Neural crest cell (in vitro differentiated cells): ENCODE measurements at regions not wholly inside any gene's neighbourhood (a gene's known extent, or its start where the extent isn't known, plus 50 kb on each side); places are given as distances from the start of the nearest gene placed in this dataset.
A peak's percentile ranks its signal among the peaks of the same experiment; 100 is the strongest.

Experiments used
- DNase-seq: peaks from one replicate; pipeline ENCODE4 v3.0.0; 2021; ENCODE audit warnings: low read depth, mixed read lengths, low spot score
- H3K27ac Mint-ChIP-seq: one replicate; pipeline ENCODE4 v1.8.0; 2021; ENCODE audit warnings: mild to moderate bottlenecking, mixed read lengths; ENCODE audit not compliant: unreplicated experiment
- H3K27me3 Mint-ChIP-seq: 2 replicates; pipeline ENCODE4 v1.8.0; 2021; ENCODE audit warnings: low read depth, mild to moderate bottlenecking, mixed read lengths
- H3K36me3 Mint-ChIP-seq: 2 replicates; pipeline ENCODE4 v1.8.0; 2021; ENCODE audit warnings: low read depth, mild to moderate bottlenecking, mixed read lengths
- H3K4me1 Mint-ChIP-seq: 2 replicates; pipeline ENCODE4 v1.8.0; 2021; ENCODE audit warnings: mixed read lengths
- H3K4me3 Mint-ChIP-seq: one replicate; pipeline ENCODE4 v1.8.0; 2021; ENCODE audit warnings: mild to moderate bottlenecking, mixed read lengths
- H3K9me3 Mint-ChIP-seq: 2 replicates; pipeline ENCODE4 v1.8.0; 2021; ENCODE audit warnings: mixed read lengths
- TF ChIP-seq, protein P1 (sequence below): fragments of 200-600 bp; sonication (generic); conservative IDR thresholded peaks from 2 replicates; pipeline ENCODE4 v1.5.0; 2021; ENCODE audit warnings: antibody characterized with exemption, mild to moderate bottlenecking

DNA sequence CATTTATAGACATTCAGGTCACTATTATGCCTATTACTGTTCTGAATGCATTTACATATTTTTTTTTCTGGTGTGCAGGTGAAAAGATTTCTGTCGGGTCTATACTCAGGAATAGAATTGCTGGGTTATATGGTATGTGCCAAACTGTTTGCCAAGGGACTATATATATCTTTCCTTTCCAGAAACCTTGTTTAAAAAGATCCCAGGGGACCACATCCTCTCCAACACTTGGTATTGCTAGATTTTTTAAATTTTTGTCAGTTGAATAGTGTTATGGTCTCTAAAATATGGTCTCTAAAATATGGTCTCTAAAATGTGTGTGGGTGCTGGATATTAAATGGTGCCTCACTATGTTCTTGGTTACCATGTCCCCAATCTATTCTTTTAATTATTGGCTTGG, 131.3 kb downstream of the INSIG2 start:
- Mint-ChIP-seq H3K4me1 (peaks cover 24% of the 10 kb centered on the region), H3K36me3 (no peaks in the 10 kb centered on the region), H3K27ac (no peak overlapping the region), H3K4me3 (no peak overlapping the region), H3K9me3 (no peaks in the 10 kb centered on the region), H3K27me3 (peaks cover 67% of the 10 kb centered on the region)
- TF ChIP-seq, protein P1, sequence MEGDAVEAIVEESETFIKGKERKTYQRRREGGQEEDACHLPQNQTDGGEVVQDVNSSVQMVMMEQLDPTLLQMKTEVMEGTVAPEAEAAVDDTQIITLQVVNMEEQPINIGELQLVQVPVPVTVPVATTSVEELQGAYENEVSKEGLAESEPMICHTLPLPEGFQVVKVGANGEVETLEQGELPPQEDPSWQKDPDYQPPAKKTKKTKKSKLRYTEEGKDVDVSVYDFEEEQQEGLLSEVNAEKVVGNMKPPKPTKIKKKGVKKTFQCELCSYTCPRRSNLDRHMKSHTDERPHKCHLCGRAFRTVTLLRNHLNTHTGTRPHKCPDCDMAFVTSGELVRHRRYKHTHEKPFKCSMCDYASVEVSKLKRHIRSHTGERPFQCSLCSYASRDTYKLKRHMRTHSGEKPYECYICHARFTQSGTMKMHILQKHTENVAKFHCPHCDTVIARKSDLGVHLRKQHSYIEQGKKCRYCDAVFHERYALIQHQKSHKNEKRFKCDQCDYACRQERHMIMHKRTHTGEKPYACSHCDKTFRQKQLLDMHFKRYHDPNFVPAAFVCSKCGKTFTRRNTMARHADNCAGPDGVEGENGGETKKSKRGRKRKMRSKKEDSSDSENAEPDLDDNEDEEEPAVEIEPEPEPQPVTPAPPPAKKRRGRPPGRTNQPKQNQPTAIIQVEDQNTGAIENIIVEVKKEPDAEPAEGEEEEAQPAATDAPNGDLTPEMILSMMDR: no peak
- DNase-seq: no peak

DNA sequence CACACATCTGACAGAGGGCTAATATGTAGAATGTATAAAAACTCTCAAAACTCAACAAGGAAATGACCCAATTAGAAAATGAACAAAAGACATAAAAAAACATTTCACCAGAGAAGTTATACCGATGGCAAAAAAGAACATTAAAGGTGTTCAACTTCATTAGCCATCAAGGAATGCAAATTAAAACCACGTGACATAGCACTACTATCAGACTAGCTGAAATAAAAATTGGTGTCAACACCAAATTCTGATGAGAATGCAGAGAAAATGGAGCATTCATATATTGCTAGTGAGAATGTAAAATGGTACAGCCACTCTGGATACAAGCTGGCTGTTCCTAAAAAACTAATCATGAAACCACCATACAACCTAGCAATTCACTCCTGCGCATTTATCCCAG, 128.0 kb downstream of the INSIG2 start:
- Mint-ChIP-seq H3K9me3 (no peaks in the 10 kb centered on the region), H3K27ac (no peak overlapping the region), H3K36me3 (no peaks in the 10 kb centered on the region), H3K4me1 (peaks cover under 1% of the 10 kb centered on the region), H3K27me3 (peaks cover 45% of the 10 kb centered on the region), H3K4me3 (no peak overlapping the region)
- TF ChIP-seq, protein P1: no peak
- DNase-seq: no peak

DNA sequence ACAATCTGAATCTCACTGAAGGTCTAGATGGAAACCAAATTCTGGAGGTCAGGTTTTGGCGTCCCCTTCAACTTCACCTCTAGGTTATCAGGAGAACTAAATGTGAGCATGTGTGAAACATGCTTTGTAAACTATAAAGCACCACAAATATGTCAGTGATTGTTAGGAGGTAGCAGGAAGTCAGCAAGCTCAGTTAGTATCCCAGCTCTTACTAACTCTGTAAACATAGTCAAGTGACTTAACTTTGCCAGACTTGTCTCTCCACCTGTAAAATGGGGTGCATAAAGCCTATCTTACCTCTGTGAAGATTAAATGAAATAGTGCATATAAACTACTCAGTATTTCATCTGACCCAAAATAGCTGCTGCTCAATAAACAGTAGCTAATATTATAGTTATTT, 121.5 kb downstream of the INSIG2 start:
- Mint-ChIP-seq H3K27ac (no peak overlapping the region), H3K4me1 (no peaks in the 10 kb centered on the region), H3K27me3 (peaks cover 6% of the 10 kb centered on the region), H3K4me3 (no peak overlapping the region), H3K9me3 (no peaks in the 10 kb centered on the region), H3K36me3 (no peaks in the 10 kb centered on the region)
- no peak for DNase-seq
- TF ChIP-seq, protein P1: no peak

DNA sequence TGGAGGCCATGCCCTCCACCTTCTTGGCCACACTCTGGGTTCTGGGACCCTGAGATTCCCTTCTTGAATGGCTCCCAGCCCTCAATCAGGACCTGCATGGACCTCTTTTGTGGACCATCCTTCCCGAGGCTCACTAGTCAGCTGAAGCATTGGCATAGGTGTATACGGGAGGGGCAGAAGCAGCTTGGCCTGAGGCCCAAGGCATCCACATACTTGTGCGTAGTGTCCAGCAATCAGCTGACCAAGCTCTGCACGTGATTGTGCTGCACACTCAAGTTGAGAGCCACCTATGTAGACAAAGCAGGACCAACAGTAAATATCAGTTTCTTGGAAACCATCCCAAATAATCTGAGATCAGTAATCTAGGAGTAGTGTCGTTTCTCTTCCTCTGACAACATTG, 119.6 kb downstream of the INSIG2 start:
- peaks cover 11% of the 10 kb centered on the region for H3K27me3 Mint-ChIP-seq
- TF ChIP-seq, protein P1: no peak
- no peaks in the 10 kb centered on the region for H3K9me3 Mint-ChIP-seq
- H3K36me3 Mint-ChIP-seq: no peaks in the 10 kb centered on the region
- no peak for DNase-seq
- H3K27ac Mint-ChIP-seq: no peak overlapping the region
- peaks cover 3% of the 10 kb centered on the region for H3K4me1 Mint-ChIP-seq
- no peak overlapping the region for H3K4me3 Mint-ChIP-seq

DNA sequence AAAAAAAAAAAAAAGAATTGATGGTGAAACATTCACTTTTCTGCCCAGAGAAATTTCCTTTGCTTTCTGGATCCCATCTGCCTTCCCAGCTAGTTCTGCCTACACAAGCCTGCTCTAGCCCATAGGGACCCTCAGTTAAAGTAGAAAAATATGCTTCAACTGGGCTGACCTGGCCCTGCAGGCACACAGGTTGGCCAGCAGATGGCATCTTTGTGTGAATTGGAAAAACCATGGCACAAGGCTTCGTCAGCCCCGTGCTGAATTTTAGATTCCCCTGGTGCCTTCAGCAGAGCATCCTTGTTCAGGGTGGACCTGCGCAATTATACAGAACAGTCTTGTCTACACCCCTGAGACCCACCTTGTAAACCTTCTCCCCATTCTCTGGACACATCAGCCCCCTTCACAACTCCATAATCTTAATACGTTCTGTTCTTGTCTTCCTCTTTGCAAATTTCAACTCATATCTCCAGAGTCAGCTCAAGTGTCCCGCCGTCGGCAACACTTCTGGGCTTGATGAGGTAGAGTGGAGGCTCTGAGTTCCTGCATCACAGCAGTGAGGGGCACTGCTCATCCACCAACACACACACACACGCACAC, 114.5 kb downstream of the INSIG2 start:
- H3K27me3 Mint-ChIP-seq: peaks cover 14% of the 10 kb centered on the region
- H3K9me3 Mint-ChIP-seq: no peaks in the 10 kb centered on the region
- no peaks in the 10 kb centered on the region for H3K36me3 Mint-ChIP-seq
- no peak overlapping the region for H3K4me3 Mint-ChIP-seq
- peak; percentile 65 for DNase-seq
- TF ChIP-seq, protein P1: peak; percentile 86
- no peak overlapping the region for H3K27ac Mint-ChIP-seq
- peaks cover 5% of the 10 kb centered on the region for H3K4me1 Mint-ChIP-seq

DNA sequence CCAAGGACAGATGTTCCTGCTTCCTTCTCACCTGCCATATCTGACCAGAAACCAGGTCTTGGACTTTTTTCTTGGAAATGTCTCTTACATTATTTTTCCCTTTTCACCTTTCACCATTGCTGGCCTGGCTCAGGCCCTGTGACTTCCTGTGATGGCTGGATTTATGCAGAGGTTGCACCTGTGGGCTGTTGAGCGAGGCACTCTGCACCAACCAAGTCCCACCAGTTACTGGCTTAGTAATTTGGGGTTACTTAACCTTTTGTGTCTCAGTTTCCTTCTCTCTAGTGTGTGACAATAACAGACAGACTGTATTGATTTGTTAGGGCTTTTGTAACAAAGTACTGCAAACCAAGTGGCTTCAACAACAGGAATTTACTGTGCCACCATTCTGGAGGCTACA, 110.0 kb downstream of the INSIG2 start:
- peak overlapping the region; percentile 65 for H3K27ac Mint-ChIP-seq
- DNase-seq: no peak
- no peaks in the 10 kb centered on the region for H3K9me3 Mint-ChIP-seq
- H3K36me3 Mint-ChIP-seq: no peaks in the 10 kb centered on the region
- H3K4me3 Mint-ChIP-seq: no peak overlapping the region
- TF ChIP-seq, protein P1: no peak
- peaks cover 8% of the 10 kb centered on the region for H3K27me3 Mint-ChIP-seq
- peaks cover 5% of the 10 kb centered on the region for H3K4me1 Mint-ChIP-seq
